GM19023 (cell line): ENCODE measurements at regions not wholly inside any gene's neighbourhood (a gene's known extent, or its start where the extent isn't known, plus 50 kb on each side); places are given as distances from the start of the nearest gene placed in this dataset.

Experiments
- ATAC-seq: cut with Tn5 transposase; IDR thresholded peaks from one replicate; pipeline ENCODE4 v1.9.1; 2021; ENCODE audit warnings: mild to moderate bottlenecking, moderate library complexity; ENCODE audit not compliant: unreplicated experiment

GRCh38 chr6:54009052-54009654, 102.1 kb upstream of the MLIP start:
- ATAC-seq, result no peak

GRCh38 chr6:54010340-54011276, 100.6 kb upstream of the MLIP start:
- ATAC-seq, result no peak

- no peak for ATAC-seq
Observed at GRCh38 chr6:54011277-54011648, 100.0 kb upstream of the MLIP start.

GRCh38 chr6:54013966-54014365, 97.3 kb upstream of the MLIP start:
- ATAC-seq, result no peak

GRCh38 chr6:54014440-54014839, 96.8 kb upstream of the MLIP start:
- no peak for ATAC-seq

- no peak for ATAC-seq
Observed at GRCh38 chr6:54017877-54018276, 93.4 kb upstream of the MLIP start.

GRCh38 chr6:54018722-54019121, 92.5 kb upstream of the MLIP start:
- no peak for ATAC-seq

GRCh38 chr6:54019860-54020259, 91.4 kb upstream of the MLIP start:
- ATAC-seq, result no peak

GRCh38 chr6:54020334-54020733, 90.9 kb upstream of the MLIP start:
- no peak for ATAC-seq

- ATAC-seq, result no peak
Observed at GRCh38 chr6:54026652-54027400, 84.4 kb upstream of the MLIP start.

GRCh38 chr6:54028170-54028569, 83.1 kb upstream of the MLIP start:
- no peak for ATAC-seq

- no peak for ATAC-seq
Observed at GRCh38 chr6:54029187-54029586, 82.1 kb upstream of the MLIP start.

GRCh38 chr6:54031169-54031568, 80.1 kb upstream of the MLIP start:
- ATAC-seq, result no peak

- ATAC-seq, result no peak
Observed at GRCh38 chr6:54037277-54037779, 73.9 kb upstream of the MLIP start.

- ATAC-seq, result no peak
Observed at GRCh38 chr6:54040545-54040944, 70.7 kb upstream of the MLIP start.

- no peak for ATAC-seq
Observed at GRCh38 chr6:54041239-54041638, 70.0 kb upstream of the MLIP start.

- no peak for ATAC-seq
Observed at GRCh38 chr6:54043360-54043759, 67.9 kb upstream of the MLIP start.

GRCh38 chr6:54044059-54044458, 67.2 kb upstream of the MLIP start:
- ATAC-seq, result no peak

- ATAC-seq, result no peak
Observed at GRCh38 chr6:54048782-54049181, 62.5 kb upstream of the MLIP start.

GRCh38 chr6:54050750-54051149, 60.5 kb upstream of the MLIP start:
- no peak for ATAC-seq

- ATAC-seq, result no peak
Observed at GRCh38 chr6:54053881-54054391, 57.3 kb upstream of the MLIP start.
